ENCODE measurements at regions not wholly inside any gene's neighbourhood (a gene's known extent, or its start where the extent isn't known, plus 50 kb on each side); places are given as distances from the start of the nearest gene placed in this dataset.
A peak's percentile ranks its signal among the peaks of the same experiment; 100 is the strongest.
"Not testable (repeated sequence)": the region's sequence is repeated elsewhere in the genome, so short reads cannot be mapped to it uniquely, and the experiment has no call there.

- DNase-seq = no peak
These were observed 133.8 kb upstream of the RFX3 start for GRCh38 chr9:3659647-3660046.

DNA sequence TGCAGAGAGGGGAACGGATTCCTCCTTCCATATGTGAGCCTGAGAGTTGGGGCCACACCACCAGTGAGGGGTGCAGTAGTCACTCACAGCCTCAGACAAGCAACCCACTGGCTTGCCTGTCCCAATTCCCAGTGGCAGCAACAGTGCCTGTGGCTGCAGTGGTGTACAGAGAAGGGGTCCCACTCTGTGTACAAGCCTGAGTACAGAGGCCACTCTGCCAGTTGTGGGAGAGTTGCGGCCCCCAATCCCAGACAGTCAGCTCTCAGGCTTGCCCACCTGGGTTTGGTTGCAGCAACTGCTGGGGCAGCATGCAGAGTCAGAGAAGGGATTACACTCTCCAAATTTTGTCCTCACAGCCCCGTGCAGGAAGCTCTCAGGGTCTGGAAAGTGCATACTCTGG lies 133.2 kb upstream of the RFX3 start:
- DNase-seq = no peak

- no peak for DNase-seq
These were observed 130.4 kb upstream of the RFX3 start for GRCh38 chr9:3656224-3656623.

- DNase-seq = no peak
These were observed 125.3 kb upstream of the RFX3 start for GRCh38 chr9:3650994-3651622.

- DNase-seq = no peak
These were observed 123.0 kb upstream of the RFX3 start for GRCh38 chr9:3648722-3649246.

GRCh38 chr9:3648266-3648665 lies 122.5 kb upstream of the RFX3 start:
- no peak for DNase-seq

DNA sequence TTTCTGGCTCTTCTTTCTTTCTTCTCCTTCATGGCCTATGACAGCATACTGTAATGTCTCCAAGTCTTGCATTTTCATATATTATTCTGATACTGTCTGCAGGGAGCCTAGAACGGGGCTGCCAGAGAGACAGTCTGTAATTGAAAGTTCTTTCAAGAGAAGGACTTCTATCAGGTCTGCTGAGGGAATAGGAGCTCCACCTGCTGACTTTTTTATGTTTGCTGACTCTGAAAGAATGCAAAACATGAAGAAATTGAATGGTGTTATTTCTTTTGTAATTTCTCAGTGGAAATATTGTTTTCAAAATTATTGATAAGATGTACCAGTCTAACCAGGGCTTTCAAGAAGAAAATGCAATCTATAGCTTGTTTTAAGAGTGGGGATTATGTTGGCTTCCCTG lies 121.9 kb upstream of the RFX3 start:
- no peak for DNase-seq

- DNase-seq = no peak
These were observed 120.4 kb upstream of the RFX3 start for GRCh38 chr9:3646226-3646625.

DNA sequence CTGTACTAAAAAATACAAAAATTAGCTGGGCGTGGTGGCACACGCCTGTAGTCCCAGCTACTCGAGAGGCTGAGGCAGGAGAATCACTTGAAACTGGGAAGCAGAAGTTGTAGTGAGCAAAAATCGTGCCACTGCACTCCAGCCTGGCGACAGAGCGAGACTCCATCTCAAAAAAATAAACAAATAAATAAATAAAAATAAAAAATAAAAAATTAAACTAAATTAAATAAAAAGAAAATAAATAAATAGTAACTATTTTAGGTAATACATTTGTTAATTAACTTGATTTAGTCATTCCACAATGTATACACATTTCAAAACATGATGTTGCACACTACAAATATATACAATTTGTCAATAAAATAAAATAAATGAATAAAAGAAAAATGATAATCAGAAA lies 116.3 kb upstream of the RFX3 start:
- DNase-seq = not testable (repeated sequence)

DNA sequence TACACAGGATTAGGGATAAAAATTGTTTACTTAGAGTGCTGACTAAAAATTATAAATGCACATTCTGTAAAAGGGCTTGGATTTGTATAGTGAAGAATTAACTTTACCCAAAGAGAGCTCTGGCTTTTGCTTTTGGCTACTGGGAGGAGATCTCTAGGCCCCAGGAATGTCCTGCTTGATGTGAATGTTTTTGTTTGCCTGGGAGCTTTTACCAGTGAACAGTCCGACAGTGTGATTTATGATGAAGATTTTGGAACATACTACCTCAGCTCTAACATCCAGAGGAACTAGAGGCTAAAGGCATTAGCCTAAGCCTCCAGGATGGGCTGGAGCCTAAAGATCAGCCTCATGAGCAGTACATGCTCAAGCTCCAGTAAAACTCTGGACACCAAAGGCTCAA lies 103.7 kb upstream of the RFX3 start:
- no peak for DNase-seq

DNA sequence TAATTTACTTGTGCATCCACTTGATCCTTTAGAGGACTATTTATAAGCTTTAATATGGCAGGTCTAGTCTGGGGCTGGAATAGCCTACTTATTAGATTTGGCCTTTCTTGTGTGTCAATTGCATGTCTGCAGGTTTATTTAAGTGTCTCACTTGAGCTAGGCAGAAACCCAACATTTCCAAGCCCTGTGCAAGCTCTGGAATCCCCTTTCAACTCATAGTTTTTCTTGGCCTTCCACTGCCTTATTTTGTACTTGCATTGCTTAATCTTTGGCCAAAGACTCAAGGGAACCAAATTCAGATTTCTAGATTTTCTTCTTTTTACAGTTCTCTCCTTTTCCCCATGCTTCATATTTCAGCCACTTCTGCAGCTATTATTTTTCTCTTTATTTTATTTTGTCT lies 102.4 kb upstream of the RFX3 start:
- DNase-seq = no peak

DNA sequence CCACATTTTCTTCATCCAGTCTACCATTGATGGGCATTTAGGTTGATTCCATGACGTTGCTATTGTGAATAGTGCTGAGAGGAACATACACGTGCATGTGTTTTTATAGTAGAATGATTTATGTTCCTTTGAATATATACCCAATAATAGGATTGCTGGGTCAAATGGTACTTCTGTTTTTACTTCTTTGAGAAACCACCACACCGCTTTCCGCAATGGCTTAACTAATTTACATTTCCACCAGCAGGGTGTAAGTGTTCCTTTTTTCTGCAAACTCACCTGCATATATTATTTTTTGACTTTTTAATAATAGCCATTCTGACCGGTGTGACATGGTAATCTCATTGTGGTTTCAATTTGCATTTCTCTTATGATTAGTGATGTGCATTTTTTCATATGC lies 82.2 kb upstream of the RFX3 start:
- no peak for DNase-seq

GRCh38 chr9:3600672-3601071 lies 74.9 kb upstream of the RFX3 start:
- no peak for DNase-seq

- DNase-seq = no peak
These were observed 72.0 kb upstream of the RFX3 start for GRCh38 chr9:3597792-3598191.

DNA sequence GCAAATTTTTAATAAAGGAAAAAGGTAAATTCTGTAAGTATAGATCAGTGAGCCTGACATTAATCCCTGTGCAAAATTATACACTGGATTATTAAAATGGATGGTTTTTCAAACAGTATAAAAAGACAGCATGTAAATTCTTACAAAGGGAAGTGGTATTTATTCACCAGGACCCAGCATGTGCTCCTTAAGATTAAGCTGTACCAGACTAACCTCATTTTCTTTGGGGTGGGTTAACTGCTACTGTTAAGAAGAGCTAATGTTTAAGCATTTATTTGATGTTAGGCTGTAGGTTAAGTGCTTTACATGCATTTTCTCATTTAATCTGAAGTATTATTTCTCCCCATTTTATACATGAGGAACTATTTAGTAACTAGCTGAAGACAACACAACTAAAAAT lies 60.3 kb upstream of the RFX3 start:
- DNase-seq = no peak

- DNase-seq = peak in 2 of 56 donors; percentile 1 to 4
These were observed 59.8 kb upstream of the RFX3 start for GRCh38 chr9:3585606-3586005.

DNA sequence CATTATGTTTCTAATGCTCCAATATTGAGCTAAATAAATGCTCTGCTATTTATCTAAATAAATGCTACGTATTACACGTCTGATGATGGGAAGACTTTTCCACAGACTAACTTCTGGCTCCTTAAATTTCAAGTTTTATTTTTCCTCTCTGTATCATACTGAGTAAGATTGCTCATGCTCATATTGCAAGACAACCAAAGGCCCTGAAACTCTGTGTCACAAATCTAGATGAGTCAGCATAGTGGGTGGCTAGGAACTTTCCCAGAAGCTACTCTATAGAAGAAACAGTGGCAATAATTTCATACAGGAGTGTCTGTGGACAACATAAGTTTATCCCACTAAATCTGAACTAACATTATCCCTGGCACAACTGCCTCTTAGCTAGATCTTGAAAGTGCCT lies 53.0 kb upstream of the RFX3 start:
- no peak for DNase-seq

DNA sequence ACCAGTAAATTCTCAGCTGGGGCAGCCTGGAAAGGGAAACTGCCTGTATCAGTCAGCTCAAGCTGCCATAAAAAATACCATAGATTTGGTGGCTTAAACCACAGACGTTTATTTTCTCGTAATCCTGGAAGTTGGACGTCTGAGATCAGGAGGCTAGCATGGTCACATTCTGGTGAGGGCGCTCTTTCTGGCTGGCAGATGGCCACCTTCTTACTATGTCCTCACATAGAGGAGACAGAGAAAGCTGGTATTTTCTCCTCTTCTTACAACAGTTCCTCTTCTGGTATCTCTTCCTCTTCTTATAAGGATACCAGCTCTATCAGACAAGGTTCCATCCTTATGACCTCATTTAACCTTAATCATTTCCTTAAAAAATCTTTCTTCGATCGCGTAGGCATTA lies 50.5 kb upstream of the RFX3 start:
- peak in 9 of 56 donors; percentile 1 to 13 (median 6) for DNase-seq

DNA sequence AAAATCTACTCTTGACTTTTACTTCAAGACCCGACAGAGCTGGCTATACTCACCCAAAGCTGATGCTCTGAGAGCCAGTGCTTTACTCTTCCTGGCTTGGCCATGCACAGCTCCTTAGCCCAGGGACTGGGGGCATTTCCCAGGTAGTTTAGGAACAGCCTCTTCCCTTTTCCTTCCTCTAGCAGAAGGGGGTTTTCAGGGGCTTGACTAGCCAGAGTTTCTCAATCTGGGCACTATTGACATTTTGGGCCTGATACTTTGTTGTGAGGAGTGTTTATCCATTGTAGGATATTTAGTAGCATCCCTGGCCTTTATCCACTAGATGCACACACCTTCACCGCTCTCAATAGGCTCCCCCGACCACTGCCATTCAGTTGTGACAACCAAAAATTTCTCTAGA lies 50.0 kb upstream of the RFX3 start:
- DNase-seq = no peak

Measured in amygdala (tissue), 56 donors.